SH-SY5Y (cell line): ENCODE measurements at regions not wholly inside any gene's neighbourhood (a gene's known extent, or its start where the extent isn't known, plus 50 kb on each side); places are given as distances from the start of the nearest gene placed in this dataset.

Source experiments
- GATA2 ChIP-seq: IDR thresholded peaks from 2 replicates; pipeline ENCODE4 v1.6.1; 2011; ENCODE audit warnings: mild to moderate bottlenecking, low read depth, low read length
- GATA3 ChIP-seq: IDR thresholded peaks from 2 replicates; pipeline ENCODE4 v1.6.1; 2011; ENCODE audit warnings: low read depth, mild to moderate bottlenecking, low read length, moderate library complexity

DNA sequence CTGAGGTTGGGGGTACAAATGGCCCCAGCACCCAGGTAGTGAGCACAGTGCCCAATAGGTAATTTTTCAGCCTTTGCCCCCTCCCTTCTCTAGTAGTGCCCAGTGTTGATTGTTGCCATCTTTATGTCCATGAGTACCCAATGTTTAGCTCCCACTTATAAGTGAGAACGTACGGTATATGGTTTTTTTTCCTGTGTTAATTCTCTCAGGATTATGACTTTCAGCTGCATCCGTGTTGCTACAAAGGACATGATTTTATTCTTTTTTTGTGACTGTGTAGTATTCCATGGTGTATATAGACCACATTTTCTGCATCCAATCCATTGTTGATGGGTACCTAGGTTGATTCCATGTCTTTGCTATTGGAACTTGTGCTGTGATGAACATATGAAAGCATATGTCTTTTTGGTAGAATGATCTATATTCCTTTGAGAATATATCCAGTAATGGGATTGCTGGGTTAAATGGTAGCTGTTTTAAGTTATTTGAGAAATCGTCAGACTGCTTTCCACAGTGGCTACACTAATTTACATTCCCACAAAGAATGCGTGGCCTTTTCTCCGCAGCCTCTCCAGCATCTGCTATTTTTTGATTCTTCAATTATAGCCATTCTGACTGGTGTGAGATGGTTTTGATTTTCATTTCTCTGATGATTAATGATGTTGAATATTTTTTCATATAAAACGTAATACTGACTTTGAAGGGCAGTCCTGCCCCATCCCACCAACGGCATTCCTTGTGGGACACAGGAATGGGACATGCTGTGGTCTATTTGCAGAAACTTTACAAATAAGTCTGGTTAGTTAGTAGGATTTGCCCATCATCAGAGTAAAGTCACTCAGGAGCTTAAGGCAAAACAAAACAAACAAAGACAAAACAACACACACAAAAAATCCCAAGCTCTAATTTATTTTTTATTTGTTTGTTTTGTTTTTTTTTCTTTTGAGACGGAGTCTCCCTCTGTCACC is 135.0 kb downstream of the MYCN start:
- TF ChIP-seq GATA3 (no peak), GATA2 (no peak)
